ENCODE measurements at regions not wholly inside any gene's neighbourhood (a gene's known extent, or its start where the extent isn't known, plus 50 kb on each side); places are given as distances from the start of the nearest gene placed in this dataset.

DNA sequence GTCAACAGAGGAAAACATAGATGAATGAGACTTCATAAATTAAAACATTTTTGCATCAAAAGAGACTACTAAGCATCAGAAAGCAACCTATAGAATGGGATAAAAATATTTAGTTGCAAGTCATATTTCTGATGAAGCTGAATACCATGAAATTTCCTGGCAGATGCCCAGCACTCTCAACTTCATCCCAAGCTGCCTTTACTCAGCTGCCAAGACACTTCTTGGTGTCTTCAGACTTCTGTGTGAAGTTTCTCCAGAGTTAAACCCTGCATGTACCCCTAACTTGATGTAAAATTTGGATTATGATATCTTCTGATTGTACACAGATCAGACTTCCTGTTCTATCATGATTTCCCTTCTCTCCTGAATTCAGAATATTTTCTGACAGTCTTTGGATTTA, 73.2 kb downstream of the AKR1C4 start:
- TF ChIP-seq, protein P1, sequence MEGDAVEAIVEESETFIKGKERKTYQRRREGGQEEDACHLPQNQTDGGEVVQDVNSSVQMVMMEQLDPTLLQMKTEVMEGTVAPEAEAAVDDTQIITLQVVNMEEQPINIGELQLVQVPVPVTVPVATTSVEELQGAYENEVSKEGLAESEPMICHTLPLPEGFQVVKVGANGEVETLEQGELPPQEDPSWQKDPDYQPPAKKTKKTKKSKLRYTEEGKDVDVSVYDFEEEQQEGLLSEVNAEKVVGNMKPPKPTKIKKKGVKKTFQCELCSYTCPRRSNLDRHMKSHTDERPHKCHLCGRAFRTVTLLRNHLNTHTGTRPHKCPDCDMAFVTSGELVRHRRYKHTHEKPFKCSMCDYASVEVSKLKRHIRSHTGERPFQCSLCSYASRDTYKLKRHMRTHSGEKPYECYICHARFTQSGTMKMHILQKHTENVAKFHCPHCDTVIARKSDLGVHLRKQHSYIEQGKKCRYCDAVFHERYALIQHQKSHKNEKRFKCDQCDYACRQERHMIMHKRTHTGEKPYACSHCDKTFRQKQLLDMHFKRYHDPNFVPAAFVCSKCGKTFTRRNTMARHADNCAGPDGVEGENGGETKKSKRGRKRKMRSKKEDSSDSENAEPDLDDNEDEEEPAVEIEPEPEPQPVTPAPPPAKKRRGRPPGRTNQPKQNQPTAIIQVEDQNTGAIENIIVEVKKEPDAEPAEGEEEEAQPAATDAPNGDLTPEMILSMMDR (conservative IDR thresholded peaks at IDR 0.05): no peak
- TF ChIP-seq EZH2 (IDR thresholded peaks at IDR 0.05; ENCODE audit: low read depth): no peak
